Spleen (tissue), 7 donors: ENCODE measurements at regions not wholly inside any gene's neighbourhood (a gene's known extent, or its start where the extent isn't known, plus 50 kb on each side); places are given as distances from the start of the nearest gene placed in this dataset.

Experiments
- POLR2A ChIP-seq, 3 donors: fragments of 450-650 bp; IDR thresholded peaks; one replicate each; pipeline ENCODE4 v1.5.1; 2017; ENCODE audit warnings: antibody characterized with exemption in 3 of 3, mild to moderate bottlenecking in 1 of 3
- TF ChIP-seq, protein P1 (sequence below), 11 experiments: fragments of 200-600 bp in 7 of 11; fragments of 450-650 bp in 4 of 11; sonication (generic) in 4 of 11; IDR thresholded peaks in 8 of 11; conservative IDR thresholded peaks in 3 of 11; 1 replicate in 7 of 11; 2 replicates in 4 of 11; pipeline versions ENCODE4 v1.4.0 to v1.8.0; 2016 to 2021; ENCODE audit warnings: antibody characterized with exemption in 11 of 11, inconsistent platforms in 4 of 11, mild to moderate bottlenecking in 1 of 11
- donor health status: DM: no; HTN: no; CAD: no; lungs with moderate emphysema.
- donor health status: DM: no; HTN: no; CAD: no.
- donor health status: DM: no; HTN: no; CAD: no.

DNA sequence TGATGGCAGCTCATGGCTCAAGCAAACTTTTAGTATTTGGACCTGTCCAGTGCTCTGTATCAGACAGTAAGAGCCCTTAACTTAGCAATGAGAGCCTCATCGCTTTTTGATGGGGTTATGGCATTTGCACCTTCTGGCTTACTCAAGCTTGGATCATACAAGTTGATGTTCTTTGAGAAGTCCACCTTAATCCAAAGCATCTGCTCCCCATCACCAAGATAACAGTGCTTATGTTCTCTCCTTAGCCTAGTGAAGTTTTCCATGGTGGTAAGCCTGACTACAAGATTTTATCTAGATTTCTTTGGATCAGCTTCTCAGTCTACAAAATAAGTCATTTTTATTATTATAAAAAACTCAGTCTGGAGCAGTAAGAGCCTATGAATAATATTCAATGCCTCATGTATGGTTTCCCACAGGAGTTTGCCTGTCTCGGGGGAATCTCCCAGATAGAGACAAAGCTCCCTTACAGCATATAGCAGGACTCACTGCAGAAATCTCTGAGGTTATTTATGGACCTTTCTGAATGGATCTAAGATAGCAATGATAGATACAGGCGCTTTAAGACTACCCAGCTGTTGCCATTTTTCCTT lies 472.2 kb upstream of the LINC00305 start:
- TF ChIP-seq, protein P1, sequence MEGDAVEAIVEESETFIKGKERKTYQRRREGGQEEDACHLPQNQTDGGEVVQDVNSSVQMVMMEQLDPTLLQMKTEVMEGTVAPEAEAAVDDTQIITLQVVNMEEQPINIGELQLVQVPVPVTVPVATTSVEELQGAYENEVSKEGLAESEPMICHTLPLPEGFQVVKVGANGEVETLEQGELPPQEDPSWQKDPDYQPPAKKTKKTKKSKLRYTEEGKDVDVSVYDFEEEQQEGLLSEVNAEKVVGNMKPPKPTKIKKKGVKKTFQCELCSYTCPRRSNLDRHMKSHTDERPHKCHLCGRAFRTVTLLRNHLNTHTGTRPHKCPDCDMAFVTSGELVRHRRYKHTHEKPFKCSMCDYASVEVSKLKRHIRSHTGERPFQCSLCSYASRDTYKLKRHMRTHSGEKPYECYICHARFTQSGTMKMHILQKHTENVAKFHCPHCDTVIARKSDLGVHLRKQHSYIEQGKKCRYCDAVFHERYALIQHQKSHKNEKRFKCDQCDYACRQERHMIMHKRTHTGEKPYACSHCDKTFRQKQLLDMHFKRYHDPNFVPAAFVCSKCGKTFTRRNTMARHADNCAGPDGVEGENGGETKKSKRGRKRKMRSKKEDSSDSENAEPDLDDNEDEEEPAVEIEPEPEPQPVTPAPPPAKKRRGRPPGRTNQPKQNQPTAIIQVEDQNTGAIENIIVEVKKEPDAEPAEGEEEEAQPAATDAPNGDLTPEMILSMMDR (IDR thresholded peaks at IDR 0.05 in 8 of 11, conservative IDR thresholded peaks at IDR 0.05 in 3 of 11): no peak
- TF ChIP-seq POLR2A (IDR thresholded peaks at IDR 0.05): no peak
